ENCODE measurements at regions not wholly inside any gene's neighbourhood (a gene's known extent, or its start where the extent isn't known, plus 50 kb on each side); places are given as distances from the start of the nearest gene placed in this dataset.

- DNase-seq: no peak
- Histone ChIP-seq H3K36me3 (ENCODE audit: insufficient read depth, low read length) (no peaks in the 10 kb centered on the region), H3K27ac (ENCODE audit: low read depth, low read length) (no peak overlapping the region), H3K9me3 (ENCODE audit: low read length) (no peaks in the 10 kb centered on the region), H3K27me3 (ENCODE audit: insufficient read depth, low read length, poor library complexity, severe bottlenecking) (no peaks in the 10 kb centered on the region), H3K4me3 (ENCODE audit: low read length) (no peak overlapping the region), H3K4me1 (ENCODE audit: insufficient read depth, low read length) (no peaks in the 10 kb centered on the region)
- Mint-ChIP-seq H3K4me3 (no peak overlapping the region), H3K27me3 (peaks cover 0 to 2% of the 10 kb centered on the region in 2 donors), H3K4me1 (no peaks in the 10 kb centered on the region), H3K27ac (no peak overlapping the region), H3K36me3 (no peaks in the 10 kb centered on the region), H3K9me3 (no peaks in the 10 kb centered on the region)
- POLR2A ChIA-PET: no interaction called here
- CTCF ChIA-PET: no interaction called here
These were observed 519.2 kb downstream of the TFEC start for GRCh38 chr7:115511330-115511729.

- Histone ChIP-seq H3K4me1 (ENCODE audit: insufficient read depth, low read length) (no peaks in the 10 kb centered on the region), H3K9me3 (ENCODE audit: low read length) (no peaks in the 10 kb centered on the region), H3K36me3 (ENCODE audit: insufficient read depth, low read length) (no peaks in the 10 kb centered on the region), H3K27ac (ENCODE audit: low read depth, low read length) (no peak overlapping the region), H3K27me3 (ENCODE audit: insufficient read depth, low read length, poor library complexity, severe bottlenecking) (no peaks in the 10 kb centered on the region), H3K4me3 (ENCODE audit: low read length) (no peak overlapping the region)
- no peaks in the 10 kb centered on the region for H3K4me1 Mint-ChIP-seq
- no peak overlapping the region for H3K27ac Mint-ChIP-seq
- H3K36me3 Mint-ChIP-seq: no peaks in the 10 kb centered on the region
- peaks cover 0 to 2% of the 10 kb centered on the region in 2 donors for H3K27me3 Mint-ChIP-seq
- no peak for DNase-seq
- H3K4me3 Mint-ChIP-seq: no peak overlapping the region
- H3K9me3 Mint-ChIP-seq: peaks cover 0 to 2% (median 0%) of the 10 kb centered on the region in 5 donors
- ChIA-PET CTCF (no interaction called here), POLR2A (no interaction called here)
These were observed 525.4 kb downstream of the TFEC start for GRCh38 chr7:115505136-115505535.

GRCh38 chr7:115499956-115500355 is 530.6 kb downstream of the TFEC start:
- H3K4me3 ChIP-seq (ENCODE audit: low read length): no peak overlapping the region
- H3K4me1 Mint-ChIP-seq: no peaks in the 10 kb centered on the region
- H3K27ac ChIP-seq (ENCODE audit: low read depth, low read length): no peak overlapping the region
- H3K36me3 Mint-ChIP-seq: no peaks in the 10 kb centered on the region
- no peaks in the 10 kb centered on the region for H3K4me1 ChIP-seq (ENCODE audit: insufficient read depth, low read length)
- no peaks in the 10 kb centered on the region for H3K36me3 ChIP-seq (ENCODE audit: insufficient read depth, low read length)
- no peak overlapping the region for H3K27ac Mint-ChIP-seq
- no peak for DNase-seq
- peaks cover 0 to 2% (median 0%) of the 10 kb centered on the region in 5 donors for H3K9me3 Mint-ChIP-seq
- peaks cover 0 to 11% of the 10 kb centered on the region in 2 donors for H3K27me3 Mint-ChIP-seq
- POLR2A ChIA-PET: no interaction called here
- no peaks in the 10 kb centered on the region for H3K27me3 ChIP-seq (ENCODE audit: insufficient read depth, low read length, poor library complexity, severe bottlenecking)
- H3K9me3 ChIP-seq (ENCODE audit: low read length): no peaks in the 10 kb centered on the region
- CTCF ChIA-PET: no interaction called here
- H3K4me3 Mint-ChIP-seq: no peak overlapping the region

GRCh38 chr7:115496006-115496405 is 534.6 kb downstream of the TFEC start:
- Mint-ChIP-seq H3K4me1 (no peaks in the 10 kb centered on the region), H3K4me3 (no peak overlapping the region), H3K9me3 (peaks cover 0 to 2% (median 0%) of the 10 kb centered on the region in 5 donors), H3K36me3 (no peaks in the 10 kb centered on the region), H3K27me3 (peaks cover 0 to 11% of the 10 kb centered on the region in 2 donors), H3K27ac (no peak overlapping the region)
- Histone ChIP-seq H3K36me3 (ENCODE audit: insufficient read depth, low read length) (no peaks in the 10 kb centered on the region), H3K27ac (ENCODE audit: low read depth, low read length) (no peak overlapping the region), H3K27me3 (ENCODE audit: insufficient read depth, low read length, poor library complexity, severe bottlenecking) (no peaks in the 10 kb centered on the region), H3K9me3 (ENCODE audit: low read length) (no peaks in the 10 kb centered on the region), H3K4me3 (ENCODE audit: low read length) (no peak overlapping the region), H3K4me1 (ENCODE audit: insufficient read depth, low read length) (no peaks in the 10 kb centered on the region)
- DNase-seq: no peak
- CTCF ChIA-PET: no interaction called here
- POLR2A ChIA-PET: no interaction called here

GRCh38 chr7:115494529-115495147 is 535.9 kb downstream of the TFEC start:
- no peaks in the 10 kb centered on the region for H3K9me3 Mint-ChIP-seq
- CTCF ChIA-PET: interaction anchor here (0.6 kb wide), 1 partner anchor 84 kb away, joined by 3 read pairs; no protein-coding TSS in a partner anchor

GRCh38 chr7:115493381-115493780 is 537.2 kb downstream of the TFEC start:
- H3K27ac ChIP-seq (ENCODE audit: low read depth, low read length): no peak overlapping the region
- POLR2A ChIA-PET: no interaction called here

More at GRCh38 chr7:115494529-115495147, 535.9 kb downstream of the TFEC start:
- H3K4me3 ChIP-seq (ENCODE audit: low read length): no peak overlapping the region
- Mint-ChIP-seq H3K4me1 (no peaks in the 10 kb centered on the region), H3K4me3 (no peak overlapping the region), H3K36me3 (no peaks in the 10 kb centered on the region), H3K27me3 (peaks cover 0 to 11% of the 10 kb centered on the region in 2 donors), H3K27ac (no peak overlapping the region)
- no peaks in the 10 kb centered on the region for H3K9me3 ChIP-seq (ENCODE audit: low read length)
- H3K27me3 ChIP-seq (ENCODE audit: insufficient read depth, low read length, poor library complexity, severe bottlenecking): no peaks in the 10 kb centered on the region
- no peak overlapping the region for H3K27ac ChIP-seq (ENCODE audit: low read depth, low read length)
- no peak for DNase-seq
- POLR2A ChIA-PET: no interaction called here
- no peaks in the 10 kb centered on the region for H3K4me1 ChIP-seq (ENCODE audit: insufficient read depth, low read length)
- no peaks in the 10 kb centered on the region for H3K36me3 ChIP-seq (ENCODE audit: insufficient read depth, low read length)

GRCh38 chr7:115491744-115492380 is 538.7 kb downstream of the TFEC start:
- no peak overlapping the region for H3K4me3 ChIP-seq (ENCODE audit: low read length)
- no peaks in the 10 kb centered on the region for H3K27me3 ChIP-seq (ENCODE audit: insufficient read depth, low read length, poor library complexity, severe bottlenecking)
- CTCF ChIA-PET: no interaction called here
- Mint-ChIP-seq H3K27me3 (peaks cover 0 to 7% of the 10 kb centered on the region in 2 donors), H3K36me3 (no peaks in the 10 kb centered on the region), H3K27ac (no peak overlapping the region), H3K4me3 (no peak overlapping the region), H3K4me1 (no peaks in the 10 kb centered on the region), H3K9me3 (no peaks in the 10 kb centered on the region)
- no peaks in the 10 kb centered on the region for H3K36me3 ChIP-seq (ENCODE audit: insufficient read depth, low read length)
- H3K27ac ChIP-seq (ENCODE audit: low read depth, low read length): no peak overlapping the region
- DNase-seq: no peak
- POLR2A ChIA-PET: no interaction called here
- no peaks in the 10 kb centered on the region for H3K9me3 ChIP-seq (ENCODE audit: low read length)
- no peaks in the 10 kb centered on the region for H3K4me1 ChIP-seq (ENCODE audit: insufficient read depth, low read length)

More at GRCh38 chr7:115493381-115493780, 537.2 kb downstream of the TFEC start:
- CTCF ChIA-PET: no interaction called here
- no peaks in the 10 kb centered on the region for H3K9me3 Mint-ChIP-seq
- no peaks in the 10 kb centered on the region for H3K4me1 Mint-ChIP-seq
- DNase-seq: no peak
- Histone ChIP-seq H3K4me3 (ENCODE audit: low read length) (no peak overlapping the region), H3K4me1 (ENCODE audit: insufficient read depth, low read length) (no peaks in the 10 kb centered on the region), H3K9me3 (ENCODE audit: low read length) (no peaks in the 10 kb centered on the region), H3K27me3 (ENCODE audit: insufficient read depth, low read length, poor library complexity, severe bottlenecking) (no peaks in the 10 kb centered on the region), H3K36me3 (ENCODE audit: insufficient read depth, low read length) (no peaks in the 10 kb centered on the region)
- H3K4me3 Mint-ChIP-seq: no peak overlapping the region
- H3K27me3 Mint-ChIP-seq: peaks cover 0 to 8% of the 10 kb centered on the region in 2 donors
- no peak overlapping the region for H3K27ac Mint-ChIP-seq
- H3K36me3 Mint-ChIP-seq: no peaks in the 10 kb centered on the region

- peaks cover 10 to 20% (median 16%) of the 10 kb centered on the region in 3 donors for H3K4me1 Mint-ChIP-seq
- no peaks in the 10 kb centered on the region for H3K36me3 Mint-ChIP-seq
These were observed 551.1 kb downstream of the TFEC start for GRCh38 chr7:115479448-115479847.

More at GRCh38 chr7:115479448-115479847, 551.1 kb downstream of the TFEC start:
- peak overlapping the region in 1 of 7 donors; percentile 10 for H3K4me3 Mint-ChIP-seq
- H3K27ac ChIP-seq (ENCODE audit: low read depth, low read length): no peak overlapping the region
- H3K9me3 Mint-ChIP-seq: no peaks in the 10 kb centered on the region
- no peak overlapping the region for H3K4me3 ChIP-seq (ENCODE audit: low read length)
- no peak for DNase-seq
- CTCF ChIA-PET: no interaction called here
- H3K27me3 ChIP-seq (ENCODE audit: insufficient read depth, low read length, poor library complexity, severe bottlenecking): no peaks in the 10 kb centered on the region
- H3K9me3 ChIP-seq (ENCODE audit: low read length): no peaks in the 10 kb centered on the region
- peaks cover 21 to 41% of the 10 kb centered on the region in 2 donors for H3K27me3 Mint-ChIP-seq
- no peak overlapping the region for H3K27ac Mint-ChIP-seq
- H3K4me1 ChIP-seq (ENCODE audit: insufficient read depth, low read length): no peaks in the 10 kb centered on the region
- POLR2A ChIA-PET: no interaction called here
- H3K36me3 ChIP-seq (ENCODE audit: insufficient read depth, low read length): no peaks in the 10 kb centered on the region

Data from CD8-positive, alpha-beta memory T cell (primary cell).